CD4-positive, alpha-beta T cell (primary cell): ENCODE measurements at regions not wholly inside any gene's neighbourhood (a gene's known extent, or its start where the extent isn't known, plus 50 kb on each side); places are given as distances from the start of the nearest gene placed in this dataset.
"Not testable (repeated sequence)": the region's sequence is repeated elsewhere in the genome, so short reads cannot be mapped to it uniquely, and the experiment has no call there.

Experiments used
- ATAC-seq: fragments of 200-7000 bp; cut with Tn5 transposase; one replicate; pipeline ENCODE4 v1.10.0; 2022; ENCODE audit warnings: mild to moderate bottlenecking; ENCODE audit not compliant: poor library complexity
- CTCF ChIA-PET: fragments of 350-600 bp; sonication (Branson Sonifier 250); formaldehyde crosslinking; loops from one replicate; lab custom pipeline; 2021; ENCODE audit warnings: antibody characterized with exemption, inconsistent platforms; lab: Charles Lee
- POLR2A ChIA-PET: fragments of 350-600 bp; sonication (Branson Sonifier 250); formaldehyde crosslinking; loops from one replicate; lab custom pipeline; 2021; ENCODE audit warnings: antibody characterized with exemption, inconsistent platforms; lab: Charles Lee
- DNase-seq, 14 experiments: peaks; one replicate each; pipeline ENCODE4 v3.0.0-alpha.2; 2013 to 2020; ENCODE audit warnings: mixed read lengths in 2 of 14
- H3K27ac ChIP-seq, 2 donors: one replicate each; pipeline versions ENCODE4 v1.5.1 to v1.7.0; 2013; ENCODE audit warnings: low read length in 2 of 2, low read depth in 1 of 2, mild to moderate bottlenecking in 1 of 2
- H3K27me3 ChIP-seq, 2 experiments: 1 replicate in 1 of 2; 2 replicates in 1 of 2; pipeline versions ENCODE4 v1.6.1 to v1.7.0; 2013; ENCODE audit warnings: low read length in 2 of 2, control low read depth in 1 of 2, mild to moderate bottlenecking in 1 of 2, moderate library complexity in 1 of 2; ENCODE audit not compliant: insufficient read depth in 2 of 2, control insufficient read depth in 1 of 2
- H3K36me3 ChIP-seq: one replicate; pipeline ENCODE4 v1.6.1; 2013; ENCODE audit warnings: low read length, control low read depth; ENCODE audit not compliant: insufficient read depth
- H3K4me1 ChIP-seq: one replicate; pipeline ENCODE4 v1.6.1; 2013; ENCODE audit warnings: low read length, control low read depth; ENCODE audit not compliant: insufficient read depth
- H3K4me3 ChIP-seq: one replicate; pipeline ENCODE4 v1.5.1; 2013; ENCODE audit warnings: mild to moderate bottlenecking, low read length, moderate library complexity
- H3K9me3 ChIP-seq, 2 experiments: 1 replicate in 1 of 2; 2 replicates in 1 of 2; pipeline versions ENCODE4 v1.6.1 to v1.7.0; 2013; ENCODE audit warnings: low read length in 2 of 2, mild to moderate bottlenecking in 2 of 2, control low read depth in 1 of 2, moderate library complexity in 1 of 2; ENCODE audit not compliant: control insufficient read depth in 1 of 2, insufficient read depth in 1 of 2
- H3K27ac Mint-ChIP-seq: one replicate; pipeline ENCODE4 v1.8.0; 2020; ENCODE audit warnings: mixed read lengths
- H3K27me3 Mint-ChIP-seq: one replicate; pipeline ENCODE4 v1.8.0; 2021; ENCODE audit warnings: mixed read lengths
- H3K36me3 Mint-ChIP-seq: one replicate; pipeline ENCODE4 v1.8.0; 2021; ENCODE audit warnings: low read depth, mixed read lengths
- H3K4me1 Mint-ChIP-seq: one replicate; pipeline ENCODE4 v1.8.0; 2021; ENCODE audit warnings: low read depth, mixed read lengths
- H3K4me3 Mint-ChIP-seq: one replicate; pipeline ENCODE4 v1.8.0; 2020; ENCODE audit warnings: mild to moderate bottlenecking, mixed read lengths
- H3K9me3 Mint-ChIP-seq: one replicate; pipeline ENCODE4 v1.8.0; 2020; ENCODE audit warnings: mixed read lengths
- CTCF ChIP-seq: fragments of 200-600 bp; IDR thresholded peaks from one replicate; pipeline ENCODE4 v1.8.0; 2022; ENCODE audit warnings: antibody characterized with exemption, mild to moderate bottlenecking
- intact Hi-C, 2 experiments: fragments of 100-400 bp; cut with DNase I in 1 of 2; cut with micrococcal nuclease in 1 of 2; formaldehyde crosslinking; loops; one replicate each; pipeline versions ENCODE4 v1.15.1 to v1.9.0; 2023 to 2025; cut with DNase I, micrococcal nuclease

GRCh38 chr6:27854421-27854820 lies 57.8 kb downstream of the OR2B2 start:
- H3K27ac ChIP-seq: no peak overlapping the region
- no peaks in the 10 kb centered on the region for H3K4me1 ChIP-seq
- ATAC-seq (no peak), DNase-seq (no peak)
- no peaks in the 10 kb centered on the region for H3K9me3 ChIP-seq
- H3K4me3 Mint-ChIP-seq: no peak overlapping the region
- no peaks in the 10 kb centered on the region for H3K9me3 Mint-ChIP-seq
- CTCF ChIA-PET: no interaction called here
- H3K27ac Mint-ChIP-seq: no peak overlapping the region
- POLR2A ChIA-PET: no interaction called here
- no peak overlapping the region for H3K4me3 ChIP-seq
- H3K27me3 Mint-ChIP-seq: no peaks in the 10 kb centered on the region
- no peak for TF ChIP-seq CTCF
- no peaks in the 10 kb centered on the region for H3K4me1 Mint-ChIP-seq
- H3K36me3 ChIP-seq: no peaks in the 10 kb centered on the region
- intact Hi-C loops: no loop called here
- no peaks in the 10 kb centered on the region for H3K27me3 ChIP-seq
- H3K36me3 Mint-ChIP-seq: no peaks in the 10 kb centered on the region

GRCh38 chr6:27851440-27851839 lies 60.8 kb downstream of the OR2B2 start:
- Mint-ChIP-seq H3K27me3 (no peaks in the 10 kb centered on the region), H3K4me1 (no peaks in the 10 kb centered on the region), H3K36me3 (no peaks in the 10 kb centered on the region), H3K9me3 (no peaks in the 10 kb centered on the region), H3K27ac (no peak overlapping the region), H3K4me3 (no peak overlapping the region)
- Histone ChIP-seq H3K4me3 (no peak overlapping the region), H3K4me1 (no peaks in the 10 kb centered on the region), H3K9me3 (no peaks in the 10 kb centered on the region), H3K36me3 (no peaks in the 10 kb centered on the region), H3K27me3 (no peaks in the 10 kb centered on the region), H3K27ac (no peak overlapping the region)
- no peak for TF ChIP-seq CTCF
- CTCF ChIA-PET: interaction anchor here (1.0 to 1.1 kb wide), 3 partner anchors 11 to 27 kb away, joined by 3 read pairs; a partner anchor contains a TSS
- intact Hi-C loops: no loop called here
- POLR2A ChIA-PET: interaction anchor here (0.9 to 2.9 kb wide), 5 partner anchors 13 to 42 kb away, joined by 3 to 30 read pairs (median 5); a partner anchor contains a TSS
- DNase-seq: no peak
- no peak for ATAC-seq

GRCh38 chr6:27849001-27849400 lies 63.2 kb downstream of the OR2B2 start:
- H3K9me3 ChIP-seq, intact Hi-C loops, H3K36me3 ChIP-seq, H3K27ac Mint-ChIP-seq, H3K36me3 Mint-ChIP-seq, DNase-seq, H3K9me3 Mint-ChIP-seq, H3K27me3 Mint-ChIP-seq, H3K27ac ChIP-seq, H3K27me3 ChIP-seq, ATAC-seq, H3K4me3 ChIP-seq, CTCF ChIA-PET, H3K4me1 Mint-ChIP-seq, H3K4me3 Mint-ChIP-seq, H3K4me1 ChIP-seq: not testable (repeated sequence)
- POLR2A ChIA-PET: interaction anchor here (0.7 to 1.7 kb wide), 3 partner anchors 11 to 24 kb away, joined by 3 to 13 read pairs (median 3); a partner anchor contains a TSS

GRCh38 chr6:27847706-27848105 lies 64.5 kb downstream of the OR2B2 start:
- Histone ChIP-seq H3K27ac (no peak overlapping the region), H3K27me3 (no peaks in the 10 kb centered on the region), H3K9me3 (no peaks in the 10 kb centered on the region), H3K4me1 (no peaks in the 10 kb centered on the region), H3K36me3 (no peaks in the 10 kb centered on the region), H3K4me3 (no peak overlapping the region)
- H3K27ac Mint-ChIP-seq: no peak overlapping the region
- TF ChIP-seq CTCF: no peak
- H3K4me1 Mint-ChIP-seq: no peaks in the 10 kb centered on the region
- no peaks in the 10 kb centered on the region for H3K9me3 Mint-ChIP-seq
- no peak overlapping the region for H3K4me3 Mint-ChIP-seq
- no peaks in the 10 kb centered on the region for H3K27me3 Mint-ChIP-seq
- H3K36me3 Mint-ChIP-seq: no peaks in the 10 kb centered on the region
- no peak for DNase-seq
- POLR2A ChIA-PET: no interaction called here
- intact Hi-C loops: loop anchor here in 1 of 2 experiments (2.0 kb wide), 1 partner anchor 15 kb away; no protein-coding TSS in a partner anchor
- CTCF ChIA-PET: no interaction called here
- ATAC-seq: no peak
